ENCODE measurements at regions not wholly inside any gene's neighbourhood (a gene's known extent, or its start where the extent isn't known, plus 50 kb on each side); places are given as distances from the start of the nearest gene placed in this dataset.
"Not testable (repeated sequence)": the region's sequence is repeated elsewhere in the genome, so short reads cannot be mapped to it uniquely, and the experiment has no call there.

- DNase-seq; H3K27me3 ChIP-seq; H3K9me3 ChIP-seq; H3K36me3 ChIP-seq; H3K4me1 ChIP-seq; H3K4me3 ChIP-seq; H3K27ac ChIP-seq; intact Hi-C loops (cut with DNase I): not testable (repeated sequence)
- 63 to 85% methylated on average over 3 of the region's 3 CpGs for WGBS, 2 donors
Measured at GRCh38 chr1:83369853-83370252, 629.1 kb downstream of the TTLL7 start.

DNA sequence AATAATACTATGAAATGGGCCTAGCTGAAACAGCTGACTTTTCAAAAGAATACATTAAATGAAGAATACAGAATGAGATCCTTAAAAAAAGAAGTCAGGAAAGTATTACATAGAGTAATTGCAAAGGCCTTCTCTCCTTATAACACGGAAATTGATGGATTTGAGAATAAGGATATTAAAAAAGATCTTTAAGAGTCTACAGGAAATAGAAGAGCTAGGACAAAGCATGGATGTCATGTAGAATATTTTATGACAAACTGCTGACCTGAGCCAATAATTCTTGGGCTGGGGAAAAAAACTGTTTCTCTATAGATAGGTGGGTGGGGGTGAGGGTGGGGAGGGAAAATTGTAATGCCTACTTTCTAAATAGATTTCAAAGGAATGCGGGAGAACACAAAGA, 633.6 kb downstream of the TTLL7 start:
- H3K36me3 ChIP-seq; H3K27me3 ChIP-seq; H3K4me1 ChIP-seq; intact Hi-C loops (cut with DNase I); H3K9me3 ChIP-seq; H3K4me3 ChIP-seq; H3K27ac ChIP-seq; DNase-seq: not testable (repeated sequence)
- WGBS, 2 donors = 78 to 86% methylated on average over 2 of the region's 2 CpGs

DNA sequence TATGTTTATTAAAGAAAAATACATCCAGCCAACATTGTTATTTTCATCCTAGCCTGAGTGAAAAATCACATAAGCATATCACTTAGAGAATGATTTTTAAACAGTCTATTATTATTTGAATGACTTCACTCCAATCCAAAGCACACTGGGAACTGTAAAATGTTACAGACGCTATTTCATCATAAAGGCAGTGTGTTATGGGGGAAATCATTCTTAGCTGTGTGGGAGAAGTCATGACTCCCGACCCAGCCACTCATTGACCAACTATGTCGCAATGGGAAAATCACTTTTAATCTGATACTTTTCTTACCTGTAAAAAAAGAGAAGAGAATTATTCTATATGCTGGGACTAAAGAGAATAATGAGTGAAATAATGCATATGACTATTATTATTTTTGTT, 653.6 kb downstream of the TTLL7 start:
- WGBS, 2 donors = 69 to 73% methylated on average over 3 of the region's 3 CpGs
- H3K9me3 ChIP-seq; H3K4me1 ChIP-seq; DNase-seq; H3K27me3 ChIP-seq; H3K36me3 ChIP-seq; H3K27ac ChIP-seq; H3K4me3 ChIP-seq; intact Hi-C loops (cut with DNase I): not testable (repeated sequence)

DNA sequence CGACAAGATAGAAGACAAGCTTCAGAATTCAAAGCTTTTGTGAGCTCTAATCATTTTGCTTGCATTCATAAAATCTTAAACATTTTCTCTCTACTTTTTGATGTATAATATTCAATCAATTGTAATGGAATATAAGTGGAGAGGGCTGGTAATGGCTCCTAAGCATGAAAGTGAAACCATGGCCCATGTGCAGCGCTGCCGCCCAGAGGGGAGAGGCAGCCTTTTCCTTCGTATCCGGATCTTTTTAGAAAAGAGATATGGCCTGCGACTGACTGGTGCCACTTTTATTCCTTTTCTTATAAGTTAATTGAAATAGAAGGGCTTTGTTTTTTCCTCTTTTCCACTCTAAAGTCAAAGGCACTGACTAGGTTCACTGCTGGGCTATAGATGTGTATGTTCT, 655.2 kb downstream of the TTLL7 start:
- H3K4me1 ChIP-seq; DNase-seq; H3K9me3 ChIP-seq; H3K27me3 ChIP-seq; H3K27ac ChIP-seq; H3K36me3 ChIP-seq; intact Hi-C loops (cut with DNase I): not testable (repeated sequence)
- H3K4me3 ChIP-seq = peak overlapping the region in 1 of 4 donors; percentile 26
- 60 to 70% methylated on average over 6 of the region's 6 CpGs for WGBS, 2 donors

DNA sequence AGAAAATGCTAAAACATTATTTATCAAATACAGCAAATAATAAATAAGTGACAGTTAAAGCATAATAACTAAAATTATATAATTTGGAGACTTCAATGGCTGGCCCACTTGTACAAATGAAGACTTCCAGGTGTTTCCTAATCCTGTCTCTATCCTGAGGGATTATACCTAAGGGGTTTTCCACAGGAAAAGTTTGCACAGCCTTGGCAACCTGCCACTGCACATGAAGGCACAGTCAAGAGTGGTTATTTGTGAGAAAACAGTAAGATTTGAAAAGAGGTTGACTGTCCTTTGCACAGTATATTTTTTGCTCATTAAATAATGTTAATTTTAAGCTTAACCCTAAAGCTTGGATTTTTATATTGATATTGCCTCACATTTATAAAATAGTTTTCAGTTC, 655.9 kb downstream of the TTLL7 start:
- DNase-seq; H3K4me1 ChIP-seq; H3K9me3 ChIP-seq; H3K4me3 ChIP-seq; H3K27me3 ChIP-seq; H3K36me3 ChIP-seq; intact Hi-C loops (cut with DNase I); H3K27ac ChIP-seq: not testable (repeated sequence)

- WGBS, 2 donors = 40% methylated on average over 1 of the region's 1 CpG; no CpG with 5 or more reads in 1 of the 2 donors
- H3K4me3 ChIP-seq; H3K27me3 ChIP-seq; intact Hi-C loops (cut with DNase I); H3K4me1 ChIP-seq; H3K9me3 ChIP-seq; H3K36me3 ChIP-seq; H3K27ac ChIP-seq; DNase-seq: not testable (repeated sequence)
Measured at GRCh38 chr1:83332308-83332707, 666.6 kb downstream of the TTLL7 start.

DNA sequence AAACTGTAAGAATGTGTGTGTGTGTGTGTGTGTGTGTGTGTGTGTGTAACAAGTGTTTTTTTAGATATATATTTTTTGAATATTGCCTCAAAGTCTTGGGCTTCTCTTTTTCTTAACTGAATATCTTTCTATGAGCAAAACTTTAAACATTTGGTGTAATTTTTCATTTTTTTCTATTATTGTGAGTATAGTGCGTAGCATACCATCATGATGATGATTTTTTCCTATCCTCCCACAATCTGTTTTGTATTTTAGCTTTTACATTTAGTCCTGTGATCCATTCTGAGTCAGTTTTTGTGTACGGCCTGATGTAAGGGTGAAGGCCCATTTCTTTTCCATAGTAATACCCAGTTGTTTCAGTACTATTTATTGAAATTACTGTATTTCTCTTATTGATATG, 680.6 kb downstream of the TTLL7 start:
- intact Hi-C loops (cut with DNase I) = no loop called here
- Histone ChIP-seq H3K4me3 (no peak overlapping the region), H3K27ac (no peak overlapping the region), H3K4me1 (no peaks in the 10 kb centered on the region), H3K27me3 (no peaks in the 10 kb centered on the region), H3K9me3 (no peaks in the 10 kb centered on the region), H3K36me3 (no peaks in the 10 kb centered on the region)
- TF ChIP-seq, protein P1, sequence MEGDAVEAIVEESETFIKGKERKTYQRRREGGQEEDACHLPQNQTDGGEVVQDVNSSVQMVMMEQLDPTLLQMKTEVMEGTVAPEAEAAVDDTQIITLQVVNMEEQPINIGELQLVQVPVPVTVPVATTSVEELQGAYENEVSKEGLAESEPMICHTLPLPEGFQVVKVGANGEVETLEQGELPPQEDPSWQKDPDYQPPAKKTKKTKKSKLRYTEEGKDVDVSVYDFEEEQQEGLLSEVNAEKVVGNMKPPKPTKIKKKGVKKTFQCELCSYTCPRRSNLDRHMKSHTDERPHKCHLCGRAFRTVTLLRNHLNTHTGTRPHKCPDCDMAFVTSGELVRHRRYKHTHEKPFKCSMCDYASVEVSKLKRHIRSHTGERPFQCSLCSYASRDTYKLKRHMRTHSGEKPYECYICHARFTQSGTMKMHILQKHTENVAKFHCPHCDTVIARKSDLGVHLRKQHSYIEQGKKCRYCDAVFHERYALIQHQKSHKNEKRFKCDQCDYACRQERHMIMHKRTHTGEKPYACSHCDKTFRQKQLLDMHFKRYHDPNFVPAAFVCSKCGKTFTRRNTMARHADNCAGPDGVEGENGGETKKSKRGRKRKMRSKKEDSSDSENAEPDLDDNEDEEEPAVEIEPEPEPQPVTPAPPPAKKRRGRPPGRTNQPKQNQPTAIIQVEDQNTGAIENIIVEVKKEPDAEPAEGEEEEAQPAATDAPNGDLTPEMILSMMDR (IDR thresholded peaks at IDR 0.05) = no peak
- no peak for TF ChIP-seq POLR2A (IDR thresholded peaks at IDR 0.05)
- no peak for DNase-seq
- 92 to 95% methylated on average over 2 of the region's 2 CpGs for WGBS, 2 donors

- intact Hi-C loops (cut with DNase I); DNase-seq; H3K4me3 ChIP-seq; H3K27ac ChIP-seq; H3K36me3 ChIP-seq; H3K4me1 ChIP-seq; H3K27me3 ChIP-seq; H3K9me3 ChIP-seq: not testable (repeated sequence)
- WGBS, 2 donors = 43 to 67% methylated on average over 1 of the region's 1 CpG
Measured at GRCh38 chr1:83315446-83315845, 683.5 kb downstream of the TTLL7 start.

- H3K9me3 ChIP-seq; H3K36me3 ChIP-seq; H3K27ac ChIP-seq; H3K4me3 ChIP-seq; H3K27me3 ChIP-seq; H3K4me1 ChIP-seq; intact Hi-C loops (cut with DNase I); DNase-seq: not testable (repeated sequence)
- 100% methylated on average over 1 of the region's 1 CpG for WGBS, 2 donors
Measured at GRCh38 chr1:83310161-83310560, 688.8 kb downstream of the TTLL7 start.

DNA sequence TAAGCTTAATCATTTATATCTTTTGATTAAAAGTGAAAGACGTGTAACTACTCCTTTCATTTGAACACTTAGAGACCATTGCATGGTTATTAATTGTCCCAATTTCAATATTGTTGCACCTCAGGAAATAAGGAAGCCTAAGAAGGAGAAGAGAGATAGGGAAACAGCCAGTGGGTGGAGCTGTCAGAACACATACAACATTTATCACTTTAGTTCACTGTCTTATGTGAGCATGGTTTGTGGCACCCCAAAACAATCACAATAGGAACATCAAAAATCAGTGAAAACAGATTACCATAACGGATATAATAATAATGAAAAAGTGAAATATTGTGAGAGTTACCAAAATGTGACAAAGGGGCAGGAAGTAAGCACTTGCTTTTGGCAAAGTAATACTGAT, 689.9 kb downstream of the TTLL7 start:
- H3K27ac ChIP-seq; H3K36me3 ChIP-seq; intact Hi-C loops (cut with DNase I); H3K9me3 ChIP-seq; H3K4me1 ChIP-seq; H3K27me3 ChIP-seq; H3K4me3 ChIP-seq; DNase-seq: not testable (repeated sequence)
- WGBS, 2 donors = 74 to 85% methylated on average over 2 of the region's 2 CpGs

- DNase-seq; intact Hi-C loops (cut with DNase I); H3K4me3 ChIP-seq; H3K36me3 ChIP-seq; H3K27me3 ChIP-seq; H3K4me1 ChIP-seq; H3K27ac ChIP-seq; H3K9me3 ChIP-seq: not testable (repeated sequence)
- 85 to 91% methylated on average over 2 of the region's 2 CpGs for WGBS, 2 donors
Measured at GRCh38 chr1:83306811-83307210, 692.1 kb downstream of the TTLL7 start.

GRCh38 chr1:83295594-83295993, 703.3 kb downstream of the TTLL7 start:
- 40 to 71% methylated on average over 1 of the region's 1 CpG for WGBS, 2 donors
- DNase-seq = not testable (repeated sequence)

DNA sequence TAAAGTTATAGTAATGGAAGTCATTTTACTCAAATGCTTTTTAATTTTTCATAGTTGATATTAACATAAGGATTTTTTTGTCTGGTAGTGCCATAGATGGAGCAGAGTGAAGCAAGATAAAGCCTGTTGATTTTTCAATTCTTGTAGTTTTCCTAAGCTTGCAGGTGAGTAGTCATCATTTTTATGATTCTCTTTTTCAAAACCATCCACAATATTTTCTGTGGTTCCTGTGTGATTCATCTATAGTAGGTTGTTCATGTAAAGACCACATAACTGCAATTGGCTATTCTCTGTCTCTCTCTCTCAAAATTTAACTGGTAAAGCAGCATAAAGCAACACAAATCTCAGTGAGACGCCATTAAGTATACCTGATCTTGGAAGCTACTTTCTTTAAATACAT, 711.5 kb downstream of the TTLL7 start:
- DNase-seq; H3K4me3 ChIP-seq; intact Hi-C loops (cut with DNase I); H3K36me3 ChIP-seq; H3K9me3 ChIP-seq; H3K27me3 ChIP-seq; H3K4me1 ChIP-seq; H3K27ac ChIP-seq: not testable (repeated sequence)
- WGBS, 2 donors = 85 to 89% methylated on average over 1 of the region's 1 CpG

More at GRCh38 chr1:83295594-83295993, 703.3 kb downstream of the TTLL7 start:
- H3K4me3 ChIP-seq; H3K27me3 ChIP-seq; H3K9me3 ChIP-seq; H3K27ac ChIP-seq; intact Hi-C loops (cut with DNase I); H3K4me1 ChIP-seq; H3K36me3 ChIP-seq: not testable (repeated sequence)
